ENCODE measurements at regions not wholly inside any gene's neighbourhood (a gene's known extent, or its start where the extent isn't known, plus 50 kb on each side); places are given as distances from the start of the nearest gene placed in this dataset.

GRCh38 chr13:111552891-111553655, 232.6 kb downstream of the TEX29 start:
- TF ChIP-seq POLR2A (IDR thresholded peaks at IDR 0.05) (no peak), CTCF (IDR thresholded peaks at IDR 0.05) (no peak)
